Femur (tissue), 1 donor: ENCODE measurements at regions not wholly inside any gene's neighbourhood (a gene's known extent, or its start where the extent isn't known, plus 50 kb on each side); places are given as distances from the start of the nearest gene placed in this dataset.

ENCODE experiments used
- DNase-seq: peaks from one replicate; pipeline ENCODE4 v3.0.0-alpha.2; 2017

DNA sequence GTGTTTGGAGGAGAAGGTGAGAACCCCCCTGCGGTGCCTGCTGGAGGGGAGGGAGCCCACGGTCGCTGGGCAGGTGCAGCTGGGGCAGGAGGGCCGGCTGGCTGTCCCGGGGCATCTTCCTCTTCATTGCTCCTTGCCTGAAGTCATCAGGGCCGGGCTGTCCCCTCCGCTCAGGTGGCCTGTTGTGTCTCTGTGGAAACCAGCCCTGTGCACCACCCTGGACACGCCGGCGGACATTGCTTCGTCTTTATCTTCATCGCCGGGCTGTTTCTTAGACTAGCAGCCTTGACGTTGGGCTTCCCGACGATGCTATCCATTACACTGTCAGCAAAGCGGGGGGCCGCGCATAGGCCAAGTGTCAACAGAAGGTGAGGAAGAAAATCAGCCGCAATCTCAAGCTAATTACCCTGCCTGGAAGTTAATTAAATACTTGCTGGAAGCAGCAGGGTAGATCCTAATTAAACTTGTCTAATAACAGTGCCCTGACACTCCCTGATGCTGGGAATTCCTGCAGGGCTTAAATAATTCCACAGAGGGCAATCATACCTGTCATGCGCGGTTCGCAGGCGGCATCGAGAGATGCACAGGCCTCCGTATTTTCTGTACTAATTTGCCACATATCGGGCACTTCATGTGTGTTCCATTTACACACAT is 111.4 kb upstream of the SOX1 start:
- peak; percentile 2 for DNase-seq

DNA sequence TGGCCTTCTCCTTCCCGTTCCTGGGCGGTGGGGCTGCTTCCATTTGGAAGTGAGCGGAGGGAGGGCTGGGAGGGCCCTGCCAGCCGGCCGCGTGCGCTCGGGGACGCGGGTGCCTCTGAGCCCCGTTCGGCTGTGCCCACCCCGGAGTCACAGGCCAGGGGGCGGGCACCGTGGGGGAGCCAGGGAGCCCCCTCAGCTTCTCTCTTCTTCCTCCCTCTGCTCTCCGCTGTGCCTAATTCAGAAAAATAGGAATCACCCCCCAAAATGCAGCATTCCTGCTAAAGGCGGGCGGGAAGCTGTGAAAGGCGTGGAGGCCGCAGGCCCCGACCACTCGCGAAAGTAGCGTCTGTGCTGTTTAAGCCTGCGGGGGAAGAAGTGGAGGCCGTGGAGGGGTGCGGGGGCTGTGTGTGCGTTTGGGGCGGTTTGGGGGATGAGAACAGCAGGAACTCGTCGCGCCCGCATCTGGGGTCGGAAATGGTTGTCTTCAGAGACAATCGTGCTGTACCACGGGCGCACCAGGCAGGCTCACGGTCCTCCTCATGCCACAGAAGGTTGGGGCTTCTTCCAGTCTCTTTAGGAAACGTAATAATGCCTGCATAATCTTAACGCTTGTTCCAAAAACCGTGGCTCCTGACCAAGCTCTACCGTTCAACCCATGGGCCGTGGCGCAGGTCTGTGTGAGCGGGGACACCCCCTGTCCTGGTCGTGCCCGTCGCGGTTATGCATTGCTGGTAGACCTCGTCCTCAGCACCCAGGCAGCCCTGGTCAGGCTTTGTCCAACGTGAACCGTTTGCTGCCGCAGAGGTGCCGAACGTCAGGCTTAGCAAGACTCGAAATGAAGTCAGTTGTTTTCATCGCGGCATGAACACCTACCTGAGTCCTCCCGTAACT is 110.4 kb upstream of the SOX1 start:
- DNase-seq: peak; percentile 5

DNA sequence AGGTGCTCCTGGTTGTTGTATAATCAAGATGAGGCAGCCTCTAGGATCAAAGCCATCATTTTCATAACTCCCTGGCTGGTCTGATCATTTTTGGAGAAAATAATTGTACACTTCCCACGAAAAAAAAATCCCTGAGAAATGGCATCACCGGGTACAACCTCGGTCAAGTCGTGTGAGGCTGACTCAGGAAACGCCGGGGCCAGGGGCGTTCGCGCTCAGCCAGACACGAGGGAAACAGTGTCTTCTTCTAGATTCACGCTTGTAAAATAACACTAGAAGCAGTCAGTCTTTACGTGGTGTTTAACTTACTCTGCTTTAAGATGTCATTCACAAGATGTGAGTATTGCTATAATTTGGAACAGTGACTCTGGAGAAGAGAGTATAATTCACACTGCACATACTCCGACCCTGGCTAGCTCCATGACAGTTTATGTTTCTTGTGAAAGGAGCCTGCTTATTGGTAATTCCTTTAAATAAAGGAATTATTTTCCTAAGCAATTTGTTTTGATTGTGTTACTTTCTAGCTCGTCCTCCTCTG is 109.0 kb upstream of the SOX1 start:
- DNase-seq: peak; percentile 1

DNA sequence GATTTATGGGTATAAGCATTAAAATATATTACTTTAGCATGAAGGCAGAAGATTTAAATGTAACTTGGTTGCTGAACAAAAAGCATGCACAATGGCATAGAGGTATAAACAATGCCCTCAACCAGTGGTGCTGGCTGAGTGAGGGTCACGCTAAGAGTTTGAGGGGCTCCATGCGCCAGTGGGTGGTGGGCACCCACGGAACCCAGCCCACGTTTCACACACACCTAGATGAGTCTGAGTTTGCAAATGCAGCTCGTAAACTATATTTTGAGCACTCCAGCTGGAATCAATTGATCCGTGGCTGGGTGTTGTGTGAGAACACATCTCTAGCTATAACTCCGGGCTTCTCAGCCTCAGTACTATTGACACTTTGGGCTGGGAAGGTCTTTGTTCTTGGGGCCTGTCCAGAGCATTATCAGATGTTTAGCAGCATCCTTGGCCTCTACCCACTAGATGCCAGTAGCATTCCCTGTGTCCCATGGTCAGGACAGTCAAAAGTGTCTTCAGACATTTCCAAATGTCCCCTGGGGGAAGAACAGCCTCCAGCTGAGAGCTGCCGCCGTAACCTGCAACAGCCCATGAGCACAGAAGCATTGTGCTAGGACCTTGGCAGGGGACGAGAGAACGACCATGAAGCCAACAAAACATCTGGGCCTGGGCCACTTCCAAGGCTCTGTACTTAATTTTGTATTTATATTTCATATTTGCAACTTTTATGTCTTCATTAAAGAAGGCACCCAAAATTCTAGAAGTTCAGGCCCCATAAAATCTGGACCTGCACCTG is 108.1 kb upstream of the SOX1 start:
- peak; percentile 12 for DNase-seq

DNA sequence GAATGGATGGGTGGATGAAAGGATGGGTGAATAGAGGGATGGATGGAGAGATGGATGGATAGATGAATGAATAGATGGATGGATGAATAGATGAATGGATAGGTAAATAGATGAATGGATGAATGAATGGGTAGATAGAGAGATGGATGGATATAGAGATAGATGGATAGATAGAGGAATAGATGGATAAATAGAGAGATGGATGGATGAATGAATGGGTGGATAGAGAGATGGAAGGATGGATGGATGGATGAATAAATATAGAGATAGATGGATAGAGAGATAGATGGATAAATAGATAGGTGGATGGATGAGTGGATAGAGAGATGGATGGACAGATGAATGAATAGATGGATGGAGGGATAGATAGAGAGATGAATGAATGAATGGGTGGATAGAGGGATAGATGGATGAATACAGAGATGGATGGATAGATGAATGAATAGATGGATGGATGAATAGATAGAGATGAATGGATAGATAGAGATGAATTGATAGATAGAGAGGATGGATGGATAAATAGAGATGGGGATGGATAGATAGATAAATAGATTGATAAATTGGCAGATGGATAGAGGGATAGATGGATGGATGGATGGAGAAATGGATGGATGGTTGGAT is 106.7 kb upstream of the SOX1 start:
- no peak for DNase-seq

DNA sequence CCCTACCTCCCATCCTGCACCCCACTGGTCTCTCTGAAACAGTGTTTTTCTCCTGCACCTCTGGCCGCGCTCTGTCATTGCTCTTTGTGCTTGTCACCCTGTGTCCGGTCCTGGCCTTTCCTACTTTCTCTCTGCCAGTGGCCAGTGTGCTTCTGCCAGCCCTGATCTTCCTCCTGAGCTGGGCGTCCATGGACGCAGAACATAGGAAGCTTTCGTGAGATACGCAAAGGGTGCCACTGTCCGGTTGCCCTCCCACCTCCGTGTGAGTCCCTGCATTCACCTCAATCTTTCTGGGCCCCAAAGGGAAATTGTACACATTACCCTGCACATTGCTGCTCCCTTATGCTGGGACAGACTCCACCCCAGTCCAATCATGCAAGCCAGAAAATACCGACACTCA is 105.7 kb upstream of the SOX1 start:
- DNase-seq: no peak

DNA sequence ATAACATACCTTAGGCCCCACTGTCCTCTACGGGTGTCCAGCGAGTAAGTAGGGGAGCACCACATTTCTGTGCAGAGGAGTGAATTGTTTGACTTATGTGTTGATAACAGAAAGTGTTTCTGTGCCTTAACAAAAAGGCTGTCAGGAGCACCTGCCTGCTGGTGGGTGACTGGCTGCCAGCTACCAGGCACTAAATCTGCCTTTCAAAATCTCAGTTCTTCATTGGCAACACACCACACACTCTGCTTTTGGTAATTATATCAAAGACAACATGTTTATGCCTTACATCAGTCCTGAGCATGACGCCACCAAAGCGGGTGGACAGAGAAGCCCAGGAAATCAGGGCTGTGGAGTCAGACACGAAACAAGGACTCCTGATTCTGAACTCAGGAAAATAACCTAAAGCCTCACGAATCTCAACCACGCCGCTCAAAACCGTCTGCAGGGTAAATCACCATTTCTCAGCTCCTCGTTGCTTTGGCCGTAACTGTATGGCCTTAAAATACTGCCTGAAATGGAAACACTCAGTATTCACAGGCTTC is 105.2 kb upstream of the SOX1 start:
- no peak for DNase-seq

DNA sequence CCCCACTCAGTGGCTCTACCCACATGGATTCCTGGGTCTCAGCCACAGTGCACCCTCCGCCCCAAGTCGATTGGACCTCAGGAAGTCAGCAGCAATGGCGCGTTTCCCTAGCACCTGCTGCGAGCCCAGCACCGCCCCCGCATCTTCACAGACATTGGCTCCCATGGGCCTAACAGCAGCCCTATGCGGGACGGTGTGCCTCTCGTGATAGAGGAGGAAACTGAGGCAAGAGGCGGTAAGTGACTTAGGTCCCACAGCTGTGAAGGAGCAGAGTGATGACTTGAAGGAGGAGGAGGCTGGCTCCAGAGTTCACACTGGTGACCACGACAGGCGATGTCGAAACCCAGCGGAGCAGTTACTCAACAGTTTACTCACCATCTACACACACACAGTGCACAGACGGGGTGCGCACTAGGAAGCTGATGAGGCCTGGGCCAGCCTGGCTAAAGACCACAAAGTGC is 104.5 kb upstream of the SOX1 start:
- no peak for DNase-seq

DNA sequence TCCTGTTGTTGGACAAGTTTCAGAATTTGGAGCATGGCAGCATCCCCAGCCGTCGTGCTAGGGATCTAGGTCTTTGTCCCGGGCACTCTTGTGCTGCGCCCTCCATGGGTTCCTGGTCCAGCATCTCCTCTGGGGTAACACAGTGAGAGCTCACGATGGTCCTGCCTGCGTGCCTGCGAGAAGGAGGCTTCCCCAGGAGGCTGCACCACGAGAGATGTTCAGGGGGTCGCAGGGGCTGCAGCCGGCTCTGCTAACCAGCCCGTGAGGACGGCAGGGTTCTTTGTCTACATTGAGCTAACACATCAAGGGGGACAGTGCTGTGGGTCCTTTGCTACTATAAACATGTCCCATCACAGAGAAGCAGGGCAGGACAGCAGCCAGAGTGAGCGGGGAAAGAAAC is 103.9 kb upstream of the SOX1 start:
- no peak for DNase-seq

DNA sequence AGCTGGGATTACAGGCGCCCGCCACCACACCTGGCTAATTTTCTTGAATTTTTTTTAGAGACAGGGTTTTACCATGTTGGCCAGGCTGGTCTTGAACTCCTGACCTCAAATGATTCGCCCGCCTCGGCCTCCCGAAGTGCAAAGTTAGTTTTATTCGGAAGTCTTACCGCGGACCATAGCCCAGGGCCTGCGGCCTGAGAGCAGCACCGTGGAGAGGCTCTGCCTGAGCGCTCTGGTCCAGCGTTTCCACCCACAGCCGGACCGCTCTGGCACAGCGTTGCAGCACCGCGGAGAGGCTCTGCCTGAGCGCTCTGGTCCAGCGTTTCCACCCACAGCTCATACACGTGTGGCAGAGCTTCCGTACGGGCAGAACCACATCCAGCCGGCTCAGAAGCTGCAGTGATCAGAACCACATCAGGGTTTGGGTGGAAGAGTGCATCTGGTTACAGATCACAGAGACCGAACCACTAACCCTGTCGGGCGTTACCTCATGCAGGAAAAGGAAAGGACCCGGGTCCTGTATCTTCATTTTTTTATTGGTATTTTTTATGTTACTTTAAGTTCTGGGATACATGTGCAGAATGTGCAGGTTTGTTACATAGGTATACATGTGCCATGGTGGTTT is 102.4 kb upstream of the SOX1 start:
- DNase-seq: no peak

DNA sequence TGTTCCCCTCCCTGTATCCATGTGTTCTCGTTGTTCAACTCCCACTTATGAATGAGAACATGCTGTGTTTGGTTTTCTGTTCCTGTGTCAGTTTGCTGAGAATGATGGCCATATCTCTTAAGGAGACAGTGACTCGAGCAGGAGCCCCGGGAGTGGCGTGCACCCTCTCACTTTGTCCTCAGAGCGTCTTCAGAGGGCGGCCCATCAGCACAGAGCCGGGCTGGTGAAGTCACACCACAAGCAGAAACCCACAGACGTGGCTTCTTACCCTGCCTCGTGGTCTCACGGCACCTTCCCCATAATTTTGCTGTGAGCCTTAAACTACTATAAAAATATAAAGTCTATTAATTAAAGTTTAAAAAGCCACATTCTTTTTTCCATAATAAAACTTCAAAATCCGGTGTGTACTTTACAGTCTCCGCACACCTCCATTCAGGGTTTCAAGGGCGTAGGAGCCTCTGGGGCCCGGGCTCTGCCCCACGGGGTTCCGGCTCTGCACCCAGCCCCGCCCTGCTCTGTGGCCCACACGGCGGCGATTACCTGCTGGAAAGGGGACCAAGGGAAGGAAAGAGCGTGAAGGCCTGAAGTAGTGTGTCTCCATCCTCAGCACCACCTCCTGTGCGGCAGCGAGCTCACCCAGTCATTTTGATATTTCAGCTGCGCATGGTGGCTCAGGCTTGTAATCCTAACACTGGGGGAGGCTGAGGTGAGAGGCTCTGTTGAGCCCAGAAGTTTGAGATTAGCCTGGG is 101.3 kb upstream of the SOX1 start:
- DNase-seq: no peak

DNA sequence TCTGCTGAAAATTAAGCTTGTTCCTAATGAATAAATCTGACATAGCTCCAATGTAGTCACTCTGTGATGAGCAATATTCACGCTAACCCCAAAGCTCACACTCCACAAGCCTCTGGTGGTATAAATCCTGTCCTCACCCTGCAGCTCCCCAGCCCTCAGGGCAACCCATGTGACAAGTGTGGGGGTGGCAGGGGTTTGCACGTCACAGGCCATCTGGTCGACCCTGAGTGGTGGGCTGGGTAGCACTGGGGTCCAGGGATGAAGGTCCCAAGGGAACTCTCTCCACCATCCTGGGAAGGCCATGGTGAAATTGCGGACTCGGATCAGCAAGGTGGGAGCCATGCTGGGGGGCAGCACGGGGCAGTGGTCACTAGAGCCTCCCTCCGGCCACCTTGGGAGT is 100.0 kb upstream of the SOX1 start:
- no peak for DNase-seq

DNA sequence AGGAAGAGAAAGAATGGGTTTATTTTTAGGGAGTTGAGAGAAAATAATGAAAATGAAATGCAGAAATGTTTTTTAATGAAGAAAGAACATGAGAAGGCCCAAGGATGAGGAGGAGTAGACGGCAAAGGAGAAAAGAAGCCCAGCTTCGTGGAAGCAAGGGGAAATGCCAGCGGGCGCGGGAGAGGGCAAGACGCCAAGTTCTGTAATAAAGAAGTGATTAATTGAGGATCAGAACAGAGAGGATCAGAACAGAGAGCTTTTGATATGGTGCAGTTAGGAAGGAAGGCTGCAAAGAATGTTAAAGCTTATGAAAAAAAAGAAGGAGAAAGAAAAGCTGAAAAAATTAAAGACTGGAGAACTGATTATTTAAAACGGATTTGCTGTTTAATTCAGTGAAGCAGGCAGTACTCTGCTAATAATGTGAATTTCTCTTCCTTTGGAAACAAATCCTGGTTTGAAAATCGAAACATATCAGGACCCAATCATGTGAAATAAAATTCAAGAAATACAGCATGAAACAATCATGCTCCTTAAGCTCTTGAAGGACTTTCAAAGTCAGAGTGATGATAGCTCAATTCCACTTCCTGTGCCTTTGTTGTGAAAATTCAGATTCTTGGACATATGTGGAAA is 99.3 kb upstream of the SOX1 start:
- no peak for DNase-seq

DNA sequence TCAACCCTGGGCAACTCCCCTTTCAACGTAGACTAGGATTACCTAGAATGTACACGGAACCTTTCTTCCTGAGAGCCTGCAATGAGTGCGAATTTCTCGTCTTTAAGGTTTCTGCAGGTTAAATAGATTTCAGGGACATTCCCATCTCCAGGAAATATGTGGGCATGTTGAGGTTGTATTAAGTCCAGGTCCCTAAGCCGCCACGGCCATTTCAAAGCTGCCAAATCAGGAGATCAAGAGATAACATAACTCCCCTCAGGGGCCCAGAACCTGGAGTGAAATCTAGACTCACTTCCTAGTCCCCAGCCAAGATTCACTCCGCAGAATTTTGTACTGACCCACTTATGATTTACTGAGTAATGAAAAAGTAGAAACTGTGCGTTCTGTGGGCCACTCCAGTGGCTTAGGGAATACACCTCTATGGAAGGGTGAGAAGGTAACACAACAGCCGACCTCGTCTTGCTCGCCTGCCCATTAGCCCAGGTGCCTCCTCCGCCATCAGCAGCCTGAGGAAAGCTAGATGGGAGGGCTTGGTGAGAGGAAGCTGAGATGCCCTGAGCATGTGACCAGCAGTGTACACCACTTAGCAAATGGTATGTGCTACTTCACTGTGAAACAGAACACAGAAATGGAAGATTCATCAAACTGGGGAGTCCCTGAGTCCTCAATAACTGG is 98.5 kb upstream of the SOX1 start:
- DNase-seq: no peak

DNA sequence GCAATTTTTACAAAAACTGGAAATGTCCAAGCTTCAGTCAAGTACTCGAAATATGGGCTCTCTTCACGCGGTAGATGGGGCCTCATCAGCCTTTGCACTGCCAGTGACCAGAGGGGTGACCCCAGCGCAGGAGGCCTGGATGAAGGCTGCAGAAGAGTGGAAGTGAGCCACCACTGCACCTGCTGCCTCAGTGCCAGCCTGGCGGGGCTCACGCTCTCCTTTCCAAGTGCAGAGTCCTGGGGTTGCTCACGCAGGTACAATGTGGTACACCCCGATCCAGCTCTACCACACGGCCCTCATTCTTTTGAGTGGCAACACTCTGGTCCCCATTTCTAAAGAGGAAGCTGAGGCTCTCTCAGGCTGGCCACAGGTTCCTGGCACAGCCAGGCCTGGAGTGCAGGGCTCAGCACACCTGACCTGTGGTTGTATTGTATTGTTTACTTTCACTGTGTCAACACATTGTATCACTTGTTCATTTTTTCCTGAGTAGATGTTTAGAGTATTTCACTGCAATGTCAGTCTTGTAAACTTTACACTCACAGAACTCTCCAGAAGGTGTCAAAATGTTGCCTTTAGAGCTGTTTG is 97.3 kb upstream of the SOX1 start:
- DNase-seq: no peak

DNA sequence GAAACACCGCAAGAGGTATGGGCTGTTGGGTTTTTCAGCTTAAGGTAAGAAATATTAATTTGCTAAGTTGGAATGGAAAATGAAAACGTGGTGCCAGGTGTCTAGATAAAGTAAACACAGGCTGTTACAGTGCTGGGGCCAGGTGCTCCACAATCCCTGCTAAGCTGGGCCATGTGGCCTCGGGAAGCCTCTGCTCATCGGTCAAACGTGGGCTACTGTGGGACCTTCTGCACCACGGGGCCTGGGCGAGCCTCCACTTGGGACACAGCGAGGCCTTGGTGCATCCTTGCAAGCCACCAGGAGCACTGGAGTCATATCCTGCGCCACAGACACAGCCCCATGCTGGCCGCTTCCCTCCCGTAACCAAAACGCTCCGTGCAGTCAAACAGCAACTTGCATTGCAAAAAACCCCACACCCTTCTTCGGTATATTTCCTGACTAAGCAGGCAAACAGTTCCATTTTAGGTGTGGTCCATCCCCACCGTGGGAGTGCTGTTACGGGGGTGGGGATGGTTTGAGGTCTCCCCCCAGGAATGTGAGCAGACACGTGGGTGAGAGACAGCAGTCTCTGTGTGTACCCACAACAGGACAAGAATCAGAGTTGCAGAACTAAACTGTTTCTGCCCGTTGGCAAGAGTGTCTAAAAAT is 96.3 kb upstream of the SOX1 start:
- DNase-seq: no peak

DNA sequence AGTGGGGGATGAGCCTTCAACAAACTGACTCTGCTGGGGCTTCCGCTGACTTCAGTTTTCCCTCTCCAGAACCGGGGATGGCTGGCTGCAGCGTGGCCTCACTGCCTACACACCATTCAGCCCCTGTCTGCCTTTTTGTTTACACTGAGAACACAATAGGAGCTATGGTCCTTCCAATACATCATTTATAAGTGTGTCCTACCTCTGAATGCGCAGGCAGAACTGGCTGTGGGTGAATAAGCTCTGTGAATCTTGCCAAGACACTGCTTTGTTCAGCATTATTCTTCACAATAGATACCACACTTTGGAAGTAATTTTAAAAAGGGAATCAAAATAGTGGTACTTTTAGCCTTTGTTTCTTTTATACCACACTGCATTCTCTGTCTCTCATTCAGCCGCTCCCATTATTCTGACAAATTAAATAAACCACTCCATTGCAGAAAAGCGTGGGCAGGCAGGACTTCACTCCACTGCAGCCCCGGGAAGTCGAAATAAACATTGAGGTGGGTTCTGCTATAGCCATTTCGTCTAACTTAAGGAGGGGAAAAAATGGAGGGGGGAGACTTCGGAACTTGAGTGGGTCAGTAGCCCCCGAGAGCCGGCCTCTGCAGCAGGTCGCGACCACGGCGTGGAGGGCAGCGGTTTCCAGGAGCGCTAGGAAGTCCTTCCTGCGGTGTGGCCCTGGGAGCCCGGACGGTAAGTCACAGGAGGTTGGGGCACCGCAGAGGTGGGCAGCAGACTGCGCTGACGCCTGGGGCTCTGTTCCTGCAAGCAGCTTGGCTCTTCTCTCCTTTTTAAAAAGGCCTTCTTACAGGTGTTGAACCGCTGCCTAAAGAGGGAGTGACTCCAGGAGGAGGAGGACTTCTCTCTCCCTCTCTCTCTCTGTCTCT is 94.8 kb upstream of the SOX1 start:
- DNase-seq: no peak

DNA sequence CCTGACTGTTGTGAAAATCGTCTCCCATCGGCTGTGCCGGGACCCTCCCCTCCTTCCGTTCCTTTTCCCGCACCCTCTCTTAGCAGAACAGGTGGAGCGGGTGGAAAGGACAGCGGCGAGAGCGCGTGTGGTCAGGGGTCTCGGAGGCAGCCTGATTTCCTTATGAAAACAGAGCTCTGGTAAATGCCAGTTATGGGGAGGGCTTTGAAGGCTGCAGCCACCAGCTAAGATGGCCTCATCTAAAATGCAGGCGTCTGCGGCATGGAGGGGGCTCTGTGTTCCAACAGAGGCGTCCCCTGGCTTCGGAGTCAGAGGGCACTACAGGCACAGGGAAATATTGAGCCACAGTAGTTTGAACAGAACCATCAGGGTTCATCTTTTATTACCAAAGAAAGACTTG is 93.8 kb upstream of the SOX1 start:
- DNase-seq: no peak
